ENCODE measurements at regions not wholly inside any gene's neighbourhood (a gene's known extent, or its start where the extent isn't known, plus 50 kb on each side); places are given as distances from the start of the nearest gene placed in this dataset.

GRCh38 chr5:60517850-60518249 lies 182.1 kb downstream of the DEPDC1B start:
- TF ChIP-seq TAF1 (IDR thresholded peaks at IDR 0.05; ENCODE audit: borderline replicate concordance, insufficient read depth, low read length) (no peak), POLR2AphosphoS5 (IDR thresholded peaks at IDR 0.05; ENCODE audit: low read depth, low read length) (no peak), SIN3A (IDR thresholded peaks at IDR 0.05; ENCODE audit: borderline replicate concordance, insufficient read depth, low read length) (no peak), FOXP2 (optimal IDR thresholded peaks at IDR 0.05; ENCODE audit: borderline replicate concordance, extremely low read depth, extremely low read length, insufficient read depth) (no peak), REST (IDR thresholded peaks at IDR 0.05; ENCODE audit: insufficient read depth in 1 of 2, low read depth in 2 of 2, low read length in 2 of 2) (no peak)

GRCh38 chr5:60517094-60517694 lies 182.8 kb downstream of the DEPDC1B start:
- no peak for TF ChIP-seq REST (IDR thresholded peaks at IDR 0.05; ENCODE audit: insufficient read depth in 1 of 2, low read depth in 2 of 2, low read length in 2 of 2)
- no peak for TF ChIP-seq POLR2AphosphoS5 (IDR thresholded peaks at IDR 0.05; ENCODE audit: low read depth, low read length)
- TF ChIP-seq FOXP2 (optimal IDR thresholded peaks at IDR 0.05; ENCODE audit: borderline replicate concordance, extremely low read depth, extremely low read length, insufficient read depth), result no peak
- no peak for TF ChIP-seq TAF1 (IDR thresholded peaks at IDR 0.05; ENCODE audit: borderline replicate concordance, insufficient read depth, low read length)
- no peak for TF ChIP-seq SIN3A (IDR thresholded peaks at IDR 0.05; ENCODE audit: borderline replicate concordance, insufficient read depth, low read length)

GRCh38 chr5:60516688-60517087 lies 183.3 kb downstream of the DEPDC1B start:
- TF ChIP-seq TAF1 (IDR thresholded peaks at IDR 0.05; ENCODE audit: borderline replicate concordance, insufficient read depth, low read length), result no peak
- TF ChIP-seq FOXP2 (optimal IDR thresholded peaks at IDR 0.05; ENCODE audit: borderline replicate concordance, extremely low read depth, extremely low read length, insufficient read depth), result no peak
- TF ChIP-seq POLR2AphosphoS5 (IDR thresholded peaks at IDR 0.05; ENCODE audit: low read depth, low read length), result no peak
- no peak for TF ChIP-seq REST (IDR thresholded peaks at IDR 0.05; ENCODE audit: insufficient read depth in 1 of 2, low read depth in 2 of 2, low read length in 2 of 2)
- TF ChIP-seq SIN3A (IDR thresholded peaks at IDR 0.05; ENCODE audit: borderline replicate concordance, insufficient read depth, low read length), result no peak

- TF ChIP-seq POLR2AphosphoS5 (IDR thresholded peaks at IDR 0.05; ENCODE audit: low read depth, low read length), result no peak
- no peak for TF ChIP-seq SIN3A (IDR thresholded peaks at IDR 0.05; ENCODE audit: borderline replicate concordance, insufficient read depth, low read length)
- TF ChIP-seq TAF1 (IDR thresholded peaks at IDR 0.05; ENCODE audit: borderline replicate concordance, insufficient read depth, low read length), result no peak
- no peak for TF ChIP-seq FOXP2 (optimal IDR thresholded peaks at IDR 0.05; ENCODE audit: borderline replicate concordance, extremely low read depth, extremely low read length, insufficient read depth)
- no peak for TF ChIP-seq REST (IDR thresholded peaks at IDR 0.05; ENCODE audit: insufficient read depth in 1 of 2, low read depth in 2 of 2, low read length in 2 of 2)
Observed at GRCh38 chr5:60514152-60514551, 185.8 kb downstream of the DEPDC1B start.
